Stomach (tissue), 8 donors: ENCODE measurements at regions not wholly inside any gene's neighbourhood (a gene's known extent, or its start where the extent isn't known, plus 50 kb on each side); places are given as distances from the start of the nearest gene placed in this dataset.
"Not testable (repeated sequence)": the region's sequence is repeated elsewhere in the genome, so short reads cannot be mapped to it uniquely, and the experiment has no call there.

Experiments used
- DNase-seq, 2 donors: peaks; one replicate each; pipeline versions ENCODE4 v3.0.0 to v3.0.0-alpha.2; 2013 to 2019
- H3K27ac ChIP-seq, 5 donors: fragments of 200-600 bp in 4 of 5; sonication (generic) in 4 of 5; one replicate each; pipeline ENCODE4 v1.5.1; 2013 to 2019; ENCODE audit warnings: mild to moderate bottlenecking in 1 of 5, moderate library complexity in 1 of 5
- H3K27me3 ChIP-seq, 3 donors: fragments of 200-600 bp; sonication (generic); one replicate each; pipeline ENCODE4 v1.5.1; 2017 to 2019; ENCODE audit warnings: mixed run types in 1 of 3
- H3K36me3 ChIP-seq, 4 donors: fragments of 200-600 bp; sonication (generic); 1 replicate in 3 of 4; 2 replicates in 1 of 4; pipeline ENCODE4 v1.5.1; 2016 to 2019
- H3K4me1 ChIP-seq, 4 donors: fragments of 200-600 bp; sonication (generic); one replicate each; pipeline ENCODE4 v1.5.1; 2016 to 2019
- H3K4me3 ChIP-seq, 4 donors: fragments of 200-600 bp; sonication (generic) in 3 of 4; one replicate each; pipeline ENCODE4 v1.5.1; 2016 to 2019; ENCODE audit warnings: mild to moderate bottlenecking in 1 of 4
- H3K9me3 ChIP-seq, 4 donors: fragments of 200-600 bp; sonication (generic); one replicate each; pipeline ENCODE4 v1.5.1; 2016 to 2019
- CTCF ChIP-seq, 7 experiments: fragments of 450-650 bp in 4 of 7; fragments of 200-600 bp in 3 of 7; sonication (generic) in 3 of 7; IDR thresholded peaks; one replicate each; pipeline ENCODE4 v1.5.1; 2016 to 2019; ENCODE audit warnings: antibody characterized with exemption in 7 of 7, control low read depth in 2 of 7, mild to moderate bottlenecking in 1 of 7
- EP300 ChIP-seq: sonication (generic); formaldehyde crosslinking; IDR thresholded peaks from one replicate; pipeline ENCODE4 v1.6.1; 2017; ENCODE audit warnings: antibody characterized with exemption
- POLR2A ChIP-seq, 4 donors: fragments of 450-650 bp; IDR thresholded peaks; one replicate each; pipeline ENCODE4 v1.6.1; 2016; ENCODE audit warnings: antibody characterized with exemption in 4 of 4, control low read depth in 2 of 4, mild to moderate bottlenecking in 1 of 4, moderate library complexity in 1 of 4
- POLR2AphosphoS5 ChIP-seq, 3 donors: sonication (generic); formaldehyde crosslinking; IDR thresholded peaks; one replicate each; pipeline ENCODE4 v1.6.1; 2016; ENCODE audit warnings: antibody characterized with exemption in 3 of 3
- WGBS, 5 donors: extraction: QIAGEN DNeasy Blood & Tissue Kit in 3 of 5; methylation state at CpG; one replicate each; pipeline versions ENCODE4 v1.1.5 to v1.1.7; 2013 to 2018; 5-methylcytosine and 5-hydroxymethylcytosine counted together
- intact Hi-C: fragments of 100-400 bp; cut with DNase I; formaldehyde crosslinking; loops from one replicate; pipeline ENCODE4 v1.15.1; 2023; ENCODE audit warnings: low total_unique reads
- donor health status: healthy with polysubstance abuse.
- donor health status: Bipolar disorder and iron deficiency.
- donor health status: healthy.

GRCh38 chr5:34553581-34553980, 102.5 kb upstream of the RAI14 start:
- Histone ChIP-seq H3K27me3 (no peaks in the 10 kb centered on the region), H3K4me1 (peaks cover 12 to 35% (median 22%) of the 10 kb centered on the region in 4 donors), H3K27ac (peak overlapping the region in 1 of 5 donors; percentile 72), H3K4me3 (no peak overlapping the region), H3K36me3 (no peaks in the 10 kb centered on the region), H3K9me3 (no peaks in the 10 kb centered on the region)
- 64 to 90% (median 81%) methylated on average over 3 of the region's 3 CpGs for WGBS, 5 donors
- intact Hi-C loops = no loop called here
- TF ChIP-seq CTCF (IDR thresholded peaks at IDR 0.05) = no peak
- TF ChIP-seq EP300 = no peak
- no peak for TF ChIP-seq POLR2A (IDR thresholded peaks at IDR 0.05)
- no peak for TF ChIP-seq POLR2AphosphoS5 (IDR thresholded peaks at IDR 0.05)
- no peak for DNase-seq

GRCh38 chr5:34554641-34555040, 101.5 kb upstream of the RAI14 start:
- no peaks in the 10 kb centered on the region for H3K27me3 ChIP-seq
- no peak overlapping the region for H3K27ac ChIP-seq
- intact Hi-C loops = no loop called here
- no peaks in the 10 kb centered on the region for H3K9me3 ChIP-seq
- WGBS, 5 donors = 33 to 47% (median 40%) methylated on average over 5 of the region's 5 CpGs
- DNase-seq = no peak
- TF ChIP-seq POLR2A (IDR thresholded peaks at IDR 0.05) (no peak), EP300 (no peak), POLR2AphosphoS5 (IDR thresholded peaks at IDR 0.05) (no peak), CTCF (IDR thresholded peaks at IDR 0.05) (no peak)
- no peaks in the 10 kb centered on the region for H3K36me3 ChIP-seq
- H3K4me3 ChIP-seq = no peak overlapping the region
- H3K4me1 ChIP-seq = peaks cover 12 to 35% (median 22%) of the 10 kb centered on the region in 4 donors

- Histone ChIP-seq H3K4me1 (peaks cover 11 to 27% (median 22%) of the 10 kb centered on the region in 4 donors), H3K27me3 (no peaks in the 10 kb centered on the region), H3K9me3 (no peaks in the 10 kb centered on the region), H3K27ac (peak overlapping the region; percentile 10 to 57 (median 40)), H3K36me3 (no peaks in the 10 kb centered on the region), H3K4me3 (no peak overlapping the region)
- WGBS, 5 donors = 30 to 51% (median 40%) methylated on average over 10 of the region's 10 CpGs
- no peak for DNase-seq
- intact Hi-C loops = no loop called here
- TF ChIP-seq CTCF (IDR thresholded peaks at IDR 0.05) (no peak), POLR2AphosphoS5 (IDR thresholded peaks at IDR 0.05) (no peak), POLR2A (IDR thresholded peaks at IDR 0.05) (no peak), EP300 (no peak)
These were observed 100.2 kb upstream of the RAI14 start for GRCh38 chr5:34555699-34556508.

- Histone ChIP-seq H3K27me3 (no peaks in the 10 kb centered on the region), H3K4me1 (peaks cover 6 to 26% (median 19%) of the 10 kb centered on the region in 4 donors), H3K4me3 (no peak overlapping the region), H3K27ac (peak overlapping the region in 3 of 5 donors; percentile 19 to 57 (median 48)), H3K36me3 (no peaks in the 10 kb centered on the region), H3K9me3 (no peaks in the 10 kb centered on the region)
- WGBS, 5 donors = 30 to 48% (median 42%) methylated on average over 2 of the region's 2 CpGs
- no peak for DNase-seq
- TF ChIP-seq CTCF (IDR thresholded peaks at IDR 0.05) = no peak
- no peak for TF ChIP-seq EP300
- TF ChIP-seq POLR2AphosphoS5 (IDR thresholded peaks at IDR 0.05) = no peak
- no peak for TF ChIP-seq POLR2A (IDR thresholded peaks at IDR 0.05)
- intact Hi-C loops = no loop called here
These were observed 99.7 kb upstream of the RAI14 start for GRCh38 chr5:34556509-34556782.

- H3K27me3 ChIP-seq, H3K4me3 ChIP-seq, H3K9me3 ChIP-seq, DNase-seq, H3K36me3 ChIP-seq, intact Hi-C loops, H3K27ac ChIP-seq: not testable (repeated sequence)
- peaks cover 0 to 15% (median 12%) of the 10 kb centered on the region in 4 donors for H3K4me1 ChIP-seq
- 85 to 96% (median 92%) methylated on average over 2 of the region's 2 CpGs for WGBS, 5 donors
These were observed 94.5 kb upstream of the RAI14 start for GRCh38 chr5:34561581-34561980.
